RWPE1 (cell line): ENCODE measurements at regions not wholly inside any gene's neighbourhood (a gene's known extent, or its start where the extent isn't known, plus 50 kb on each side); places are given as distances from the start of the nearest gene placed in this dataset.

Experiments used
- CTCF ChIA-PET: fragments of 350-600 bp; sonication (Branson Sonifier 250); formaldehyde crosslinking; extraction: SDS; loops from one replicate; lab custom pipeline; 2021; lab: Yijun Ruan, JAX
- POLR2A ChIA-PET: fragments of 400-600 bp; formaldehyde crosslinking; extraction: SDS; loops from one replicate; lab custom pipeline; 2020; ENCODE audit warnings: antibody characterized with exemption; ENCODE audit not compliant: low non-redundant PET; lab: Yijun Ruan, JAX
- DNase-seq: peaks from one replicate; pipeline ENCODE4 v3.0.0; 2012; ENCODE audit warnings: low spot score
- H3K27ac ChIP-seq: fragments of 450-650 bp; 2 replicates; pipeline ENCODE4 v1.5.1; 2017
- TF ChIP-seq, protein P1 (sequence below): fragments of 450-650 bp; conservative IDR thresholded peaks from 2 replicates; pipeline ENCODE4 v1.5.1; 2017; ENCODE audit warnings: low read depth, mild to moderate bottlenecking

- DNase-seq = no peak
- ChIA-PET POLR2A (no interaction called here), CTCF (no interaction called here)
- no peak overlapping the region for H3K27ac ChIP-seq
- TF ChIP-seq, protein P1, sequence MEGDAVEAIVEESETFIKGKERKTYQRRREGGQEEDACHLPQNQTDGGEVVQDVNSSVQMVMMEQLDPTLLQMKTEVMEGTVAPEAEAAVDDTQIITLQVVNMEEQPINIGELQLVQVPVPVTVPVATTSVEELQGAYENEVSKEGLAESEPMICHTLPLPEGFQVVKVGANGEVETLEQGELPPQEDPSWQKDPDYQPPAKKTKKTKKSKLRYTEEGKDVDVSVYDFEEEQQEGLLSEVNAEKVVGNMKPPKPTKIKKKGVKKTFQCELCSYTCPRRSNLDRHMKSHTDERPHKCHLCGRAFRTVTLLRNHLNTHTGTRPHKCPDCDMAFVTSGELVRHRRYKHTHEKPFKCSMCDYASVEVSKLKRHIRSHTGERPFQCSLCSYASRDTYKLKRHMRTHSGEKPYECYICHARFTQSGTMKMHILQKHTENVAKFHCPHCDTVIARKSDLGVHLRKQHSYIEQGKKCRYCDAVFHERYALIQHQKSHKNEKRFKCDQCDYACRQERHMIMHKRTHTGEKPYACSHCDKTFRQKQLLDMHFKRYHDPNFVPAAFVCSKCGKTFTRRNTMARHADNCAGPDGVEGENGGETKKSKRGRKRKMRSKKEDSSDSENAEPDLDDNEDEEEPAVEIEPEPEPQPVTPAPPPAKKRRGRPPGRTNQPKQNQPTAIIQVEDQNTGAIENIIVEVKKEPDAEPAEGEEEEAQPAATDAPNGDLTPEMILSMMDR = no peak
These were observed 471.5 kb downstream of the MED13L start for GRCh38 chr12:115806000-115806399.

GRCh38 chr12:115802767-115803166 lies 474.7 kb downstream of the MED13L start:
- TF ChIP-seq, protein P1 = no peak
- DNase-seq = no peak
- ChIA-PET CTCF (no interaction called here), POLR2A (no interaction called here)
- H3K27ac ChIP-seq = no peak overlapping the region

DNA sequence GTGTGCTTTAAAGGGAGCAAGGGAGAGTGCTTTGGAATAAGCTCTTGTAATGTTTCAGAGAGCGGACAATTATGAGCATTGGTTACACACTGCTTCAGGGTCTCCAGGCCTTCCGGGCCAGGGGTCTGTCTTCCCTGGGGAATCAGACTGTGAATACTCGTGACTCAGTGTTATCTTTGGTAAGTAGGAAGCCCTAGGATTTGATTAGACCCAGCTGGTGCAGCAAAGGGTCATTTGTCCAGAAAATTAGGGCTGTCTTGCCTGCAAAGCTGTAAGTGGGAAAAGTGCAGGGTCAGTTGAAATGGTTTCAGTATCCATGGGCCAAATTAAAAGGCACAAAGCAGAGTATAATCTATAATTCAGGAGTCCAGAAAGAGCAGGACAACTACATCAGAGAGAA lies 475.6 kb downstream of the MED13L start:
- TF ChIP-seq, protein P1 = no peak
- no peak overlapping the region for H3K27ac ChIP-seq
- ChIA-PET POLR2A (no interaction called here), CTCF (no interaction called here)
- DNase-seq = no peak

GRCh38 chr12:115799610-115800009 lies 477.9 kb downstream of the MED13L start:
- TF ChIP-seq, protein P1 = no peak
- ChIA-PET CTCF (no interaction called here), POLR2A (no interaction called here)
- peak; percentile 6 for DNase-seq
- no peak overlapping the region for H3K27ac ChIP-seq

DNA sequence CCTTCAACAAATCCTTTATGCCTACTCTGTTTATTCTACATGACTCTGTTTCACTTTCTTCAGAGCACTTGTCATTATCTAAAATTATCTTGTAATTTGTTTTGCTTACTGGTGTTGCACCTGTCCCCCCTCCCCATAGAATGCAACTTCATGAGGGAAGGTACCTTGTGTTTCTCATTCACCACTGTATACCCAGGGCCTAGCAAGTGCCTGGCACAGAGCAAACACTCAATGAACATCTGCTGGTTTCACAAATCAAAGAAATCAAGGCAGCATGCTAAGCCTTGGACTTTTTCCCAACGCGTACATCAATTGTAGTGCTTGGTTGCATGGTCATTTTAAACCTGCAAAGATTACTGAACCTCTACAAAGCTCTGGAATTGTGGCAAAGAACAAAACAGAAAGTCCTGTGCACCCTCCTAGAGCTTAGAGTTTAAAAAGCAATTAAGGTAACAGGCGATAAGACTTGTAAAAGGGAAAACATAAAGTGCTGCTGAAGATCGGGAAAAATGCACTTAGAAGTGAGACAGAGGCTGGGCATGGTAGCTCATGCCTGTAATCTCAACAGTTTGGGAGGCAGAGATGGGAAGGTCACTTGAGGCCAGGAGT lies 479.1 kb downstream of the MED13L start:
- H3K27ac ChIP-seq = no peak overlapping the region
- TF ChIP-seq, protein P1 = no peak
- ChIA-PET POLR2A (no interaction called here), CTCF (no interaction called here)
- no peak for DNase-seq

- DNase-seq = no peak
- TF ChIP-seq, protein P1 = no peak
- CTCF ChIA-PET = no interaction called here
- POLR2A ChIA-PET = no interaction called here
- no peak overlapping the region for H3K27ac ChIP-seq
These were observed 482.8 kb downstream of the MED13L start for GRCh38 chr12:115794659-115795081.

GRCh38 chr12:115791331-115791730 lies 486.2 kb downstream of the MED13L start:
- CTCF ChIA-PET = no interaction called here
- TF ChIP-seq, protein P1 = no peak

More at GRCh38 chr12:115791331-115791730, 486.2 kb downstream of the MED13L start:
- no peak for DNase-seq
- H3K27ac ChIP-seq = no peak overlapping the region
- POLR2A ChIA-PET = no interaction called here
